ENCODE measurements at regions not wholly inside any gene's neighbourhood (a gene's known extent, or its start where the extent isn't known, plus 50 kb on each side); places are given as distances from the start of the nearest gene placed in this dataset.

GRCh38 chr10:104577163-104577562 is 63.9 kb upstream of the SORCS3 start:
- peak; percentile 7 for DNase-seq

- DNase-seq, result peak; percentile 4
Measured at GRCh38 chr10:104577861-104578521, 63.1 kb upstream of the SORCS3 start.

- DNase-seq, result no peak
Measured at GRCh38 chr10:104578671-104579070, 62.4 kb upstream of the SORCS3 start.

GRCh38 chr10:104579136-104579535 is 62.0 kb upstream of the SORCS3 start:
- DNase-seq, result peak; percentile 12

- peak; percentile 42 for DNase-seq
Measured at GRCh38 chr10:104580321-104580720, 60.8 kb upstream of the SORCS3 start.

GRCh38 chr10:104580774-104581675 is 60.1 kb upstream of the SORCS3 start:
- DNase-seq, result peak; percentile 82

GRCh38 chr10:104581884-104582601 is 59.0 kb upstream of the SORCS3 start:
- no peak for DNase-seq

- no peak for DNase-seq
Measured at GRCh38 chr10:104582602-104582951, 58.5 kb upstream of the SORCS3 start.

- DNase-seq, result no peak
Measured at GRCh38 chr10:104582966-104583365, 58.1 kb upstream of the SORCS3 start.

GRCh38 chr10:104584541-104584940 is 56.5 kb upstream of the SORCS3 start:
- no peak for DNase-seq

GRCh38 chr10:104587751-104588150 is 53.3 kb upstream of the SORCS3 start:
- DNase-seq, result no peak

GRCh38 chr10:104589431-104589830 is 51.7 kb upstream of the SORCS3 start:
- no peak for DNase-seq

GRCh38 chr10:104589871-104590270 is 51.2 kb upstream of the SORCS3 start:
- no peak for DNase-seq

Data from NCI-H82 (cell line).